Activated naive CD8-positive, alpha-beta T cell treated with anti-CD3 and anti-CD28 coated beads, Interleukin-2, amount 10 ng/mL, durations not matched to agents 7 days and 5 days (primary cell): ENCODE measurements at regions not wholly inside any gene's neighbourhood (a gene's known extent, or its start where the extent isn't known, plus 50 kb on each side); places are given as distances from the start of the nearest gene placed in this dataset.
A peak's percentile ranks its signal among the peaks of the same experiment; 100 is the strongest.
"Not testable (repeated sequence)": the region's sequence is repeated elsewhere in the genome, so short reads cannot be mapped to it uniquely, and the experiment has no call there.

Experiments used
- ATAC-seq: fragments of 150-1000 bp; cut with Tn5 transposase; one replicate; pipeline ENCODE4 v1.10.0; 2021; ENCODE audit warnings: low read depth, moderate library complexity
- POLR2A ChIA-PET: fragments of 350-600 bp; sonication (Branson Sonifier 250); formaldehyde crosslinking; loops from one replicate; lab custom pipeline; 2021; ENCODE audit warnings: antibody characterized with exemption; lab: Charles Lee
- DNase-seq: peaks from one replicate; pipeline ENCODE4 v3.0.0; 2021
- H3K27ac Mint-ChIP-seq: one replicate; pipeline ENCODE4 v1.8.0; 2022; ENCODE audit warnings: mild to moderate bottlenecking, mixed read lengths
- H3K27me3 Mint-ChIP-seq: one replicate; pipeline ENCODE4 v1.8.0; 2022; ENCODE audit warnings: mild to moderate bottlenecking, moderate library complexity, mixed read lengths
- H3K36me3 Mint-ChIP-seq: one replicate; pipeline ENCODE4 v1.8.0; 2021; ENCODE audit warnings: mild to moderate bottlenecking, mixed read lengths
- H3K4me1 Mint-ChIP-seq: one replicate; pipeline ENCODE4 v1.8.0; 2021; ENCODE audit warnings: mixed read lengths
- H3K4me3 Mint-ChIP-seq: one replicate; pipeline ENCODE4 v1.8.0; 2022; ENCODE audit warnings: mild to moderate bottlenecking, moderate library complexity, mixed read lengths
- H3K9me3 Mint-ChIP-seq: one replicate; pipeline ENCODE4 v1.8.0; 2021; ENCODE audit warnings: mixed read lengths

GRCh38 chr18:9047715-9048114 lies 54.8 kb upstream of the NDUFV2 start:
- Mint-ChIP-seq H3K4me3 (no peak overlapping the region), H3K36me3 (peaks cover 2% of the 10 kb centered on the region), H3K27me3 (peaks cover 15% of the 10 kb centered on the region), H3K4me1 (peaks cover 11% of the 10 kb centered on the region), H3K27ac (no peak overlapping the region), H3K9me3 (peaks cover 19% of the 10 kb centered on the region)
- DNase-seq = no peak
- ATAC-seq = no peak
- POLR2A ChIA-PET = no interaction called here

GRCh38 chr18:9048236-9048635 lies 54.3 kb upstream of the NDUFV2 start:
- peaks cover 11% of the 10 kb centered on the region for H3K4me1 Mint-ChIP-seq
- no peak overlapping the region for H3K27ac Mint-ChIP-seq
- no peak overlapping the region for H3K4me3 Mint-ChIP-seq
- peaks cover 24% of the 10 kb centered on the region for H3K9me3 Mint-ChIP-seq
- DNase-seq (no peak), ATAC-seq (peak; percentile 45)
- peaks cover 13% of the 10 kb centered on the region for H3K27me3 Mint-ChIP-seq
- POLR2A ChIA-PET = no interaction called here
- H3K36me3 Mint-ChIP-seq = peaks cover 2% of the 10 kb centered on the region

GRCh38 chr18:9048808-9049494 lies 53.5 kb upstream of the NDUFV2 start:
- DNase-seq (no peak), ATAC-seq (no peak)
- Mint-ChIP-seq H3K4me3 (no peak overlapping the region), H3K4me1 (peaks cover 11% of the 10 kb centered on the region), H3K27me3 (peaks cover 11% of the 10 kb centered on the region), H3K27ac (no peak overlapping the region), H3K36me3 (peaks cover 2% of the 10 kb centered on the region), H3K9me3 (peaks cover 24% of the 10 kb centered on the region)
- POLR2A ChIA-PET = no interaction called here

- POLR2A ChIA-PET = no interaction called here
- Mint-ChIP-seq H3K9me3 (peaks cover 24% of the 10 kb centered on the region), H3K27ac (no peak overlapping the region)
Measured at GRCh38 chr18:9049495-9049809, 53.0 kb upstream of the NDUFV2 start.

GRCh38 chr18:9050628-9051284 lies 51.7 kb upstream of the NDUFV2 start:
- H3K27ac Mint-ChIP-seq, ATAC-seq, H3K36me3 Mint-ChIP-seq, DNase-seq, POLR2A ChIA-PET, H3K4me3 Mint-ChIP-seq, H3K27me3 Mint-ChIP-seq: not testable (repeated sequence)
- Mint-ChIP-seq H3K9me3 (peaks cover 23% of the 10 kb centered on the region), H3K4me1 (peaks cover 18% of the 10 kb centered on the region)

More at GRCh38 chr18:9049495-9049809, 53.0 kb upstream of the NDUFV2 start:
- H3K36me3 Mint-ChIP-seq = peaks cover 2% of the 10 kb centered on the region
- peaks cover 7% of the 10 kb centered on the region for H3K27me3 Mint-ChIP-seq
- ATAC-seq = no peak
- no peak overlapping the region for H3K4me3 Mint-ChIP-seq
- DNase-seq = no peak
- peaks cover 11% of the 10 kb centered on the region for H3K4me1 Mint-ChIP-seq
